CD14-positive monocyte (primary cell): ENCODE measurements at regions not wholly inside any gene's neighbourhood (a gene's known extent, or its start where the extent isn't known, plus 50 kb on each side); places are given as distances from the start of the nearest gene placed in this dataset.

Experiments used
- DNase-seq, 3 donors: peaks; one replicate each; pipeline ENCODE4 v3.0.0-alpha.2; 2011 to 2022
- H2AFZ ChIP-seq: 2 replicates; pipeline ENCODE4 v1.6.0; 2012; ENCODE audit warnings: mild to moderate bottlenecking, low read depth, low read length, inconsistent platforms; ENCODE audit not compliant: insufficient read depth, poor library complexity, severe bottlenecking
- H3K27ac ChIP-seq, 2 donors: 1 replicate in 1 of 2; 2 replicates in 1 of 2; pipeline ENCODE4 v1.5.1; 2012 to 2013; ENCODE audit warnings: low read length in 2 of 2, control low read depth in 1 of 2, inconsistent platforms in 1 of 2, low read depth in 1 of 2, mild to moderate bottlenecking in 1 of 2
- H3K27me3 ChIP-seq, 2 donors: one replicate each; pipeline versions ENCODE4 v1.6.0 to v1.6.1; 2011 to 2013; ENCODE audit warnings: low read length in 2 of 2; ENCODE audit not compliant: control insufficient read depth in 2 of 2, insufficient read depth in 2 of 2
- H3K36me3 ChIP-seq, 2 donors: replicated peaks in 1 of 2; 1 replicate in 1 of 2; 2 replicates in 1 of 2; pipeline versions ENCODE4 v1.5.1 to v1.6.1; 2012 to 2013; ENCODE audit warnings: low read length in 2 of 2, control low read depth in 1 of 2, inconsistent platforms in 1 of 2, mild to moderate bottlenecking in 1 of 2; ENCODE audit not compliant: insufficient read depth in 2 of 2, control insufficient read depth in 1 of 2
- H3K4me1 ChIP-seq, 2 donors: 1 replicate in 1 of 2; 2 replicates in 1 of 2; pipeline versions ENCODE4 v1.5.1 to v1.6.1; 2012 to 2013; ENCODE audit warnings: low read length in 2 of 2, control low read depth in 1 of 2, inconsistent platforms in 1 of 2, mild to moderate bottlenecking in 1 of 2, moderate library complexity in 1 of 2; ENCODE audit not compliant: insufficient read depth in 2 of 2, control insufficient read depth in 1 of 2
- H3K4me2 ChIP-seq: replicated peaks from 2 replicates; pipeline ENCODE3; 2012; ENCODE audit warnings: low read length, moderate library complexity, mild to moderate bottlenecking; ENCODE audit not compliant: poor library complexity, severe bottlenecking; ENCODE audit errors: extremely low read depth
- H3K4me3 ChIP-seq, 3 experiments: fragments of 200-600 bp in 1 of 3; sonication (generic) in 1 of 3; replicated peaks in 1 of 3; 1 replicate in 2 of 3; 2 replicates in 1 of 3; pipeline ENCODE4 v1.5.1; 2011 to 2013; ENCODE audit warnings: low read length in 3 of 3, mild to moderate bottlenecking in 3 of 3, control low read depth in 2 of 3, low read depth in 2 of 3, inconsistent platforms in 1 of 3, moderate library complexity in 1 of 3
- H3K79me2 ChIP-seq: 2 replicates; pipeline ENCODE4 v1.6.0; 2012; ENCODE audit warnings: mild to moderate bottlenecking, control low read depth, inconsistent platforms, low read length, moderate library complexity; ENCODE audit not compliant: insufficient read depth
- H3K9ac ChIP-seq: 2 replicates; pipeline ENCODE4 v1.6.0; 2017; ENCODE audit warnings: low read length, mild to moderate bottlenecking; ENCODE audit not compliant: insufficient read depth, poor library complexity, severe bottlenecking
- H3K9me3 ChIP-seq, 2 donors: replicated peaks in 1 of 2; 1 replicate in 1 of 2; 2 replicates in 1 of 2; pipeline versions ENCODE4 v1.5.1 to v1.6.1; 2012 to 2013; ENCODE audit warnings: low read length in 2 of 2, control low read depth in 1 of 2; ENCODE audit not compliant: control insufficient read depth in 1 of 2, insufficient read depth in 1 of 2
- H4K20me1 ChIP-seq: 2 replicates; pipeline ENCODE4 v1.6.0; 2012; ENCODE audit warnings: mild to moderate bottlenecking, low read length, control low read depth, moderate library complexity; ENCODE audit not compliant: insufficient read depth
- H3K27ac Mint-ChIP-seq, 7 donors: one replicate each; pipeline ENCODE4 v1.8.0; 2020; ENCODE audit warnings: mild to moderate bottlenecking in 7 of 7, mixed read lengths in 7 of 7, moderate library complexity in 6 of 7, inconsistent platforms in 2 of 7
- H3K27me3 Mint-ChIP-seq, 3 donors: one replicate each; pipeline ENCODE4 v1.8.0; 2021 to 2022; ENCODE audit warnings: low read depth in 3 of 3, mild to moderate bottlenecking in 3 of 3, mixed read lengths in 3 of 3, moderate library complexity in 3 of 3, inconsistent platforms in 1 of 3
- H3K36me3 Mint-ChIP-seq, 2 donors: one replicate each; pipeline ENCODE4 v1.8.0; 2020; ENCODE audit warnings: mixed read lengths in 2 of 2, inconsistent platforms in 1 of 2, mild to moderate bottlenecking in 1 of 2
- H3K4me1 Mint-ChIP-seq: one replicate; pipeline ENCODE4 v1.8.0; 2020; ENCODE audit warnings: mild to moderate bottlenecking, mixed read lengths
- H3K4me3 Mint-ChIP-seq, 2 donors: one replicate each; pipeline ENCODE4 v1.8.0; 2020; ENCODE audit warnings: mild to moderate bottlenecking in 2 of 2, mixed read lengths in 2 of 2, moderate library complexity in 1 of 2
- H3K9me3 Mint-ChIP-seq, 7 donors: one replicate each; pipeline ENCODE4 v1.8.0; 2020 to 2022; ENCODE audit warnings: mixed read lengths in 7 of 7, mild to moderate bottlenecking in 6 of 7, moderate library complexity in 6 of 7, inconsistent platforms in 2 of 7
- CTCF ChIP-seq: fragments of 200-600 bp; IDR thresholded peaks from one replicate; pipeline ENCODE4 v1.8.0; 2022; ENCODE audit warnings: antibody characterized with exemption, mild to moderate bottlenecking
- WGBS: methylation state at CpG from one replicate; pipeline ENCODE4 v1.1.5; 2013; ENCODE audit warnings: missing lambda C conversion rate; ENCODE audit not compliant: insufficient coverage; 5-methylcytosine and 5-hydroxymethylcytosine counted together
- intact Hi-C, 2 donors: fragments of 100-400 bp; cut with micrococcal nuclease; formaldehyde crosslinking; loops; one replicate each; pipeline versions ENCODE4 v1.15.0 to v1.15.1; 2023

GRCh38 chrX:118199997-118200396 lies 83.4 kb upstream of the KLHL13 start:
- intact Hi-C loops: no loop called here
- Histone ChIP-seq H4K20me1 (no peaks in the 10 kb centered on the region), H3K4me1 (no peaks in the 10 kb centered on the region), H3K79me2 (no peaks in the 10 kb centered on the region), H3K27me3 (no peaks in the 10 kb centered on the region), H3K4me2 (no peak overlapping the region), H3K9me3 (no peaks in the 10 kb centered on the region), H3K27ac (no peak overlapping the region), H2AFZ (no peak overlapping the region), H3K9ac (no peak overlapping the region), H3K36me3 (no peaks in the 10 kb centered on the region), H3K4me3 (no peak overlapping the region)
- Mint-ChIP-seq H3K36me3 (no peaks in the 10 kb centered on the region), H3K27ac (no peak overlapping the region), H3K9me3 (peaks cover 0 to 1% (median 0%) of the 10 kb centered on the region in 7 donors), H3K4me3 (no peak overlapping the region), H3K4me1 (no peaks in the 10 kb centered on the region), H3K27me3 (peaks cover 0 to 2% (median 1%) of the 10 kb centered on the region in 3 donors)
- no peak for TF ChIP-seq CTCF
- WGBS: 100% methylated on average over 1 of the region's 4 CpGs
- DNase-seq: no peak

- no peak overlapping the region for H3K27ac ChIP-seq
- Mint-ChIP-seq H3K27me3 (peaks cover 0 to 1% (median 0%) of the 10 kb centered on the region in 3 donors), H3K4me1 (peaks cover 3% of the 10 kb centered on the region), H3K27ac (no peak overlapping the region), H3K4me3 (no peak overlapping the region), H3K36me3 (no peaks in the 10 kb centered on the region), H3K9me3 (peaks cover 0 to 2% (median 0%) of the 10 kb centered on the region in 7 donors)
- H3K9me3 ChIP-seq: no peaks in the 10 kb centered on the region
- DNase-seq: no peak
- no peaks in the 10 kb centered on the region for H3K79me2 ChIP-seq
- no peak overlapping the region for H3K9ac ChIP-seq
- WGBS: no CpG with 5 or more reads among the region's 8 CpGs
- no peak for TF ChIP-seq CTCF
- no peak overlapping the region for H3K4me3 ChIP-seq
- no peaks in the 10 kb centered on the region for H3K27me3 ChIP-seq
- intact Hi-C loops: no loop called here
- no peak overlapping the region for H2AFZ ChIP-seq
- H4K20me1 ChIP-seq: no peaks in the 10 kb centered on the region
- H3K36me3 ChIP-seq: no peaks in the 10 kb centered on the region
- H3K4me1 ChIP-seq: no peaks in the 10 kb centered on the region
- H3K4me2 ChIP-seq: no peak overlapping the region
These were observed 89.1 kb upstream of the KLHL13 start for GRCh38 chrX:118205421-118206395.
